Nephron progenitor cell (in vitro differentiated cells): ENCODE measurements at regions not wholly inside any gene's neighbourhood (a gene's known extent, or its start where the extent isn't known, plus 50 kb on each side); places are given as distances from the start of the nearest gene placed in this dataset.

Experiments used
- DNase-seq: peaks from one replicate; pipeline ENCODE4 v3.0.0; 2021
- H3K27ac Mint-ChIP-seq: 2 replicates; pipeline ENCODE4 v1.8.0; 2021; ENCODE audit warnings: mild to moderate bottlenecking, moderate library complexity, mixed read lengths
- H3K27me3 Mint-ChIP-seq: 2 replicates; pipeline ENCODE4 v1.8.0; 2021; ENCODE audit warnings: mild to moderate bottlenecking, low read depth, mixed read lengths; ENCODE audit not compliant: poor library complexity
- H3K36me3 Mint-ChIP-seq: 2 replicates; pipeline ENCODE4 v1.8.0; 2021; ENCODE audit warnings: low read depth, mixed read lengths
- H3K4me1 Mint-ChIP-seq: 2 replicates; pipeline ENCODE4 v1.8.0; 2021; ENCODE audit warnings: mixed read lengths
- H3K4me3 Mint-ChIP-seq: 2 replicates; pipeline ENCODE4 v1.8.0; 2021; ENCODE audit warnings: mild to moderate bottlenecking, moderate library complexity, mixed read lengths
- H3K9me3 Mint-ChIP-seq: 2 replicates; pipeline ENCODE4 v1.8.0; 2021; ENCODE audit warnings: mild to moderate bottlenecking, moderate library complexity, mixed read lengths
- CTCF ChIP-seq: fragments of 200-600 bp; sonication (generic); IDR thresholded peaks from 2 replicates; pipeline ENCODE4 v1.5.0; 2021; ENCODE audit warnings: antibody characterized with exemption

DNA sequence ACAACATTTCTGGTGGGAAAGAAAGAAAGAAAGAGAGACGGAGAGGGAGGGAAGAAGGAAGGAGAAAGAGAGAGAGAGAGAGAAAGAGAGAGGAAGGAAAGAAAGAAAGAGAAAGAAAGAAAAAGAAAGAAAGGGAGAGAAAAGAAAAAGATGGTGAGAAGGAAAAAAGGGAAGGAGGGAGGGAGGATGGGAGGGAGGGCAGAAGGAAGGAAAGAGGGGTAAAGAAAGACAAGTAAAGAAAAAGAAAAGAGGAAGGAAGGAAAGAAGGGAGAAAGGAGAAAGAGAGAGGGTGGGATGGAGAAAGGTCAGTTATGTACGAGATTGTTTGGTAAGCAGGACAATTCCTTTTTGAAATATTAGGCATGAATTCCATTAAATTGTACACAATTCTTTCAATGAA lies 145.3 kb downstream of the SPRY2 start:
- Mint-ChIP-seq H3K4me1 (peaks cover 42% of the 10 kb centered on the region), H3K27ac (no peak overlapping the region), H3K27me3 (no peaks in the 10 kb centered on the region), H3K4me3 (no peak overlapping the region), H3K36me3 (no peaks in the 10 kb centered on the region), H3K9me3 (no peaks in the 10 kb centered on the region)
- DNase-seq = no peak
- no peak for TF ChIP-seq CTCF

- no peak for TF ChIP-seq CTCF
- Mint-ChIP-seq H3K36me3 (no peaks in the 10 kb centered on the region), H3K4me3 (no peak overlapping the region), H3K4me1 (peaks cover 2% of the 10 kb centered on the region), H3K9me3 (peaks cover 5% of the 10 kb centered on the region), H3K27me3 (no peaks in the 10 kb centered on the region), H3K27ac (no peak overlapping the region)
- DNase-seq = no peak
Measured at GRCh38 chr13:80189889-80190597, 150.9 kb downstream of the SPRY2 start.

DNA sequence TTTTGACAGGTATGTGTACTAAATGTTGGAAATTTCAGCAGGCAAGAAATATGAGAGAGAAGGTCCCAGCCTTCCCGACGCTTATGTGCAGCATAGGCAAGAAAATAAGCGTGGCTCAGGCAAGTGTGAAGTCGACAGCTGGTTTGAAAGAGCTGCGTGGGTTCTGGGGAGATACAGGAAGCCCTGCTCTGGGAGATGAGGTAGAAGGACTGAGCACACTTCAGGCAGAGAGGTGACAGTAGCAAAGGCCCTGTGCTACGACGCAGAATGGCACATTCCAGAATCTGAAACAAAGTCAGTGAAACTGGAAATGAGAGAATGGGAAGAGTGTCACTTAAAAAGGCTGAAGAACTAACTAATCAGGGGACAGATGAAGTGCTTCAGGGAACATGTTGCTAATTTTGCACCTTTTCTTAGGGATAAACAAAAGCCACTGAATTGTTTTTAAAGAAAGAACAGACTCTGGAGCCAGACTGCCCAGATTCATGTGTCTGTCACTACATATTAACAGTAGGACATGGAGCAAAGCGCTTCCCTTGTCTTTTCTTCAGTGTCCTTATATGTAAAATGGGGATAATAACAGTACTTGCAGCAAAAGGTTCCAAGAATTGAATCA lies 160.1 kb downstream of the SPRY2 start:
- Mint-ChIP-seq H3K9me3 (peaks cover 21% of the 10 kb centered on the region), H3K4me3 (no peak overlapping the region), H3K4me1 (peaks cover 17% of the 10 kb centered on the region), H3K27me3 (no peaks in the 10 kb centered on the region), H3K36me3 (peaks cover 9% of the 10 kb centered on the region), H3K27ac (peak overlapping the region; percentile 12)
- no peak for TF ChIP-seq CTCF
- DNase-seq = no peak

DNA sequence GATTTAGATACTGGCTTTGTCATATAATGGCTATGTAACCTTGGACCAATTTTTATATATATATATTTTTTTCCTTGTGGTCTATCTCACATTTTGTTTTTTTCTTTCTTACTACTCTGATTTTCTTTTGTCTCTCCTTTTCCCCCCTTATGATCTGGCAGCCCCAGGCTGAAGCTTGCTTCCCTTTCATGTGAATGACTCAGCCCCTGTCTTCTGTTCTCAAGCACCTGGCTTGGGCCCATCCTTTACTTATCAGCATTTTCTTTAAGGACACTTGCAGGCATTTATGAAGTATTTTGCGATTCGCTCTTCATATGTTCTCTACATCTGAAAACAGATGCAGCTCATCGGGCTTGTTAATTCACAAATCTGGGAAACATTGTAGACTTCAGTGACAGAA lies 163.6 kb downstream of the SPRY2 start:
- peaks cover 22% of the 10 kb centered on the region for H3K4me1 Mint-ChIP-seq
- no peaks in the 10 kb centered on the region for H3K9me3 Mint-ChIP-seq
- H3K27me3 Mint-ChIP-seq = peaks cover 4% of the 10 kb centered on the region
- H3K4me3 Mint-ChIP-seq = no peak overlapping the region
- H3K36me3 Mint-ChIP-seq = no peaks in the 10 kb centered on the region
- no peak for TF ChIP-seq CTCF
- no peak for DNase-seq
- H3K27ac Mint-ChIP-seq = peak overlapping the region; percentile 55

DNA sequence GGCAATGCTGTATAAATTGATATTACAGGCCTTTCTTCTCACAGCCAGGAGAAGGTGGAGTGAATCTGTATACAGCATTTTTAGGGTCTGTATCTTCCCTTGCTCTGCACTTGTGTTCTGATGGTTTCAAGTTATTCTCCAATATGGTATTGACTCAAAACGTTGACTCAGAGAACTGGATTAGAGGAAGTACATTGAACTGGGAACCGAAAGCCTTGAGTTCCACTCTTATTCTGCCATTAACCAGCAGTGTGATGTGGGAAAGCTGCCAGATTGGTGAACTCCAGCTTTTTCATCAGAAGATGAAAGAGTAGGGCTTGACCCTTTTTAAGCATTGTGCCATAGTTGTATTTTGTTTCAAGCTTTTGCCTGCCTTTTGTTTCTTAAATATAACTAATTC lies 167.7 kb downstream of the SPRY2 start:
- Mint-ChIP-seq H3K4me3 (no peak overlapping the region), H3K36me3 (no peaks in the 10 kb centered on the region), H3K27me3 (peaks cover 4% of the 10 kb centered on the region), H3K4me1 (peaks cover 17% of the 10 kb centered on the region), H3K9me3 (no peaks in the 10 kb centered on the region), H3K27ac (no peak overlapping the region)
- no peak for DNase-seq
- no peak for TF ChIP-seq CTCF

GRCh38 chr13:80171096-80171495 lies 169.8 kb downstream of the SPRY2 start:
- H3K27ac Mint-ChIP-seq = no peak overlapping the region
- no peak overlapping the region for H3K4me3 Mint-ChIP-seq
- no peaks in the 10 kb centered on the region for H3K36me3 Mint-ChIP-seq
- no peaks in the 10 kb centered on the region for H3K9me3 Mint-ChIP-seq
- no peak for DNase-seq
- H3K4me1 Mint-ChIP-seq = peaks cover 12% of the 10 kb centered on the region
- TF ChIP-seq CTCF = no peak
- peaks cover 4% of the 10 kb centered on the region for H3K27me3 Mint-ChIP-seq
